Heart right ventricle (tissue), 16 donors: ENCODE measurements at regions not wholly inside any gene's neighbourhood (a gene's known extent, or its start where the extent isn't known, plus 50 kb on each side); places are given as distances from the start of the nearest gene placed in this dataset.

ENCODE experiments used
- ATAC-seq, 8 donors: fragments of 200-7000 bp; cut with Tn5 transposase; one replicate each; pipeline ENCODE4 v1.9.1; 2020; ENCODE audit warnings: mild to moderate bottlenecking in 8 of 8, moderate library complexity in 8 of 8, moderate number of reproducible peaks in 1 of 8
- DNase-seq, 2 donors: peaks; one replicate each; pipeline ENCODE4 v3.0.0-alpha.2; 2020
- H3K27ac ChIP-seq, 10 donors: fragments of 200-600 bp; sonication (generic) in 2 of 10; one replicate each; pipeline versions ENCODE4 v1.5.0 to v1.8.0; 2020 to 2022; ENCODE audit warnings: mild to moderate bottlenecking in 3 of 10
- H3K27me3 ChIP-seq, 7 donors: fragments of 200-600 bp; one replicate each; pipeline ENCODE4 v1.8.0; 2021 to 2022; ENCODE audit warnings: mild to moderate bottlenecking in 2 of 7
- H3K36me3 ChIP-seq, 9 donors: fragments of 200-600 bp; sonication (generic) in 1 of 9; one replicate each; pipeline versions ENCODE4 v1.5.0 to v1.8.0; 2020 to 2022; ENCODE audit warnings: mild to moderate bottlenecking in 2 of 9
- H3K4me1 ChIP-seq, 9 donors: fragments of 200-600 bp; sonication (generic) in 1 of 9; one replicate each; pipeline versions ENCODE4 v1.5.0 to v1.8.0; 2020 to 2022; ENCODE audit warnings: mild to moderate bottlenecking in 4 of 9
- H3K4me3 ChIP-seq, 10 donors: fragments of 200-600 bp; sonication (generic) in 2 of 10; one replicate each; pipeline versions ENCODE4 v1.5.0 to v1.8.0; 2020 to 2022; ENCODE audit warnings: mild to moderate bottlenecking in 7 of 10, moderate library complexity in 2 of 10
- H3K9me3 ChIP-seq, 11 donors: fragments of 200-600 bp in 10 of 11; sonication (generic) in 2 of 11; one replicate each; pipeline versions ENCODE4 v1.5.0 to v1.8.0; 2013 to 2022; ENCODE audit warnings: mild to moderate bottlenecking in 2 of 11, control low read depth in 1 of 11, moderate library complexity in 1 of 11
- WGBS, 2 donors: extraction: QIAGEN DNeasy Blood & Tissue Kit; methylation state at CpG; one replicate each; pipeline ENCODE4 v1.1.7; 2013; ENCODE audit warnings: inconsistent platforms in 1 of 2; 5-methylcytosine and 5-hydroxymethylcytosine counted together
- intact Hi-C, 10 donors: fragments of 100-400 bp; cut with DNase I; formaldehyde crosslinking; loops; one replicate each; pipeline versions ENCODE4 v1.11.1 to v1.14.2; 2022
- TF ChIP-seq, protein P1 (sequence below), 9 donors: fragments of 200-600 bp; sonication (generic) in 2 of 9; IDR thresholded peaks; one replicate each; pipeline versions ENCODE4 v1.5.0 to v1.8.0; 2021 to 2022; ENCODE audit warnings: antibody characterized with exemption in 9 of 9, mild to moderate bottlenecking in 5 of 9, moderate library complexity in 1 of 9
- donor health status: Arrhythmogenic right ventricular cardiomyopathy.
- donor health status: ischemic (EF 13 %, LVEDD 7.1; RV severe dilation, severe dysfunction).
- donor health status: healthy with polysubstance abuse.
- donor health status: DM: no; HTN: yes; CAD: no.
- donor health status: DM: no; HTN: no; CAD: no.
- donor health status: ischemic (EF 25% LVEDD 6.9; RV normal size, moderate dysfunction).
- donor health status: ischemic (EF 25% LVEDD 5.7; RV mildly dilated, moderate dysfunction).
- donor health status: healthy.
- donor health status: DM: yes; HTN: yes; CAD: no.
- donor health status: Ischemic cardiomyopathy.
- donor health status: ischemic (EF 35%, LVEDD 5.7; RV mildly dilated, moderate dysfunction).
- donor health status: nonischemic (EF 11% LVEDD 7.7; RV severe dilation, severe dysfunction).
- donor health status: DM: yes; HTN: yes; CAD: no.
- donor health status: PGD.
- donor health status: ischemic (EF 29% LVEDD 5.4; RV normal size, mild dysfunction).
- donor health status: nonischemic (EF 23%, LVEDD 6.1; RV moderate dilation, normal function).

DNA sequence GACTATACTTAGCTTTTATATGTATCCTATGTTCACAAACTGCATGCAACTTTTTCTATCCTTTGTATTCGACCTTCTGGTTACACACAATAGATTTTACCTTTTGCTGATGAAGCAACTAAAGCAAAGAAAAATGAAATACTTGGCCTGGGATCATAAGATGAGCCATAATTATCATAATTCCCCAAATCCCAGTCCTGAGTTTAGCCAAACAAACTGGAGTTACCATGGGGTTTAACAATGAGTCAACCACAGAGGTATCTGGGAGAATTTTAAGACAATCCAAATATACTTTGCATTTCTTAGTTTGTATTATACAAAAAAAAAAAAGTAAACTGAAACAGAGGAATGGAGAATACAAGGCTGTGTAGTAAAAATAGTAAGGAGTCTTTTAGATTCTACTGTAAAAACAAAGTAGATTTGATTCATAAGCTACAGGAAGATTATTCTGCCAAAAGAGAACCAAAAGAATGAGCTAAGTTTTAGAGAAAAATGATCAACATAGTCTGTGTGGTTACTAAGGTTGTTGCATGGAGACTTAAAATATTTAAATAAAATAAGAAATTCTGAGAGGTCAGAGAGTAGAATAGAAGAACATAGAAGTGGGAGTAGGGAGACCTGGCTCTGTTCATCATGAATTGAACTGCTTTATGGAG is 60.4 kb upstream of the GORAB start:
- H3K27me3 ChIP-seq: no peaks in the 10 kb centered on the region
- H3K27ac ChIP-seq: peak overlapping the region in 2 of 10 donors; percentile 35 to 39
- intact Hi-C loops: no loop called here
- peaks cover 0 to 8% (median 0%) of the 10 kb centered on the region in 9 donors for H3K4me1 ChIP-seq
- no peak for DNase-seq
- TF ChIP-seq, protein P1, sequence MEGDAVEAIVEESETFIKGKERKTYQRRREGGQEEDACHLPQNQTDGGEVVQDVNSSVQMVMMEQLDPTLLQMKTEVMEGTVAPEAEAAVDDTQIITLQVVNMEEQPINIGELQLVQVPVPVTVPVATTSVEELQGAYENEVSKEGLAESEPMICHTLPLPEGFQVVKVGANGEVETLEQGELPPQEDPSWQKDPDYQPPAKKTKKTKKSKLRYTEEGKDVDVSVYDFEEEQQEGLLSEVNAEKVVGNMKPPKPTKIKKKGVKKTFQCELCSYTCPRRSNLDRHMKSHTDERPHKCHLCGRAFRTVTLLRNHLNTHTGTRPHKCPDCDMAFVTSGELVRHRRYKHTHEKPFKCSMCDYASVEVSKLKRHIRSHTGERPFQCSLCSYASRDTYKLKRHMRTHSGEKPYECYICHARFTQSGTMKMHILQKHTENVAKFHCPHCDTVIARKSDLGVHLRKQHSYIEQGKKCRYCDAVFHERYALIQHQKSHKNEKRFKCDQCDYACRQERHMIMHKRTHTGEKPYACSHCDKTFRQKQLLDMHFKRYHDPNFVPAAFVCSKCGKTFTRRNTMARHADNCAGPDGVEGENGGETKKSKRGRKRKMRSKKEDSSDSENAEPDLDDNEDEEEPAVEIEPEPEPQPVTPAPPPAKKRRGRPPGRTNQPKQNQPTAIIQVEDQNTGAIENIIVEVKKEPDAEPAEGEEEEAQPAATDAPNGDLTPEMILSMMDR (IDR thresholded peaks at IDR 0.05): no peak
- no peak for ATAC-seq
- H3K36me3 ChIP-seq: no peaks in the 10 kb centered on the region
- H3K9me3 ChIP-seq: no peaks in the 10 kb centered on the region
- 48% methylated on average over 1 of the region's 1 CpG for WGBS, 2 donors
- H3K4me3 ChIP-seq: no peak overlapping the region

GRCh38 chr1:170481000-170481399 is 51.0 kb upstream of the GORAB start:
- intact Hi-C loops: no loop called here
- no peaks in the 10 kb centered on the region for H3K4me1 ChIP-seq
- H3K36me3 ChIP-seq: no peaks in the 10 kb centered on the region
- ATAC-seq: no peak
- peaks cover 0 to 8% (median 0%) of the 10 kb centered on the region in 11 donors for H3K9me3 ChIP-seq
- TF ChIP-seq, protein P1 (IDR thresholded peaks at IDR 0.05): no peak
- no peak overlapping the region for H3K27ac ChIP-seq
- no peaks in the 10 kb centered on the region for H3K27me3 ChIP-seq
- no peak for DNase-seq
- H3K4me3 ChIP-seq: no peak overlapping the region
